ENCODE measurements at regions not wholly inside any gene's neighbourhood (a gene's known extent, or its start where the extent isn't known, plus 50 kb on each side); places are given as distances from the start of the nearest gene placed in this dataset.

GRCh38 chr2:120444691-120445240 lies 98.8 kb downstream of the INHBB start:
- H3K9me3 ChIP-seq (replicated peaks; ENCODE audit: control insufficient read depth, insufficient read depth, low read length) = no peaks in the 10 kb centered on the region; the same call in 2 of the 3 replicates
- no peak overlapping the region for H2AFZ ChIP-seq (ENCODE audit: control insufficient read depth, low read depth, low read length)
- CTCF ChIA-PET = no interaction called here
- H3K27ac ChIP-seq (ENCODE audit: control insufficient read depth, insufficient read depth) = no peak overlapping the region
- TF ChIP-seq KAT2A (conservative IDR thresholded peaks at IDR 0.05; ENCODE audit: control insufficient read depth, low read depth, low read length) (no peak), CUX1 (IDR thresholded peaks at IDR 0.05; ENCODE audit: insufficient replicate concordance, low read depth, low read length) (no peak), TCF3 (IDR thresholded peaks at IDR 0.05; ENCODE audit: borderline replicate concordance, insufficient read depth, low read depth, low read length) (no peak), ESRRA (IDR thresholded peaks at IDR 0.05; ENCODE audit: low read length) (no peak)
- H3K27me3 ChIP-seq (replicated peaks in 1 of 2; ENCODE audit: control insufficient read depth in 2 of 2, insufficient read depth in 2 of 2, low read length in 1 of 2) = peaks cover 12 to 14% of the 10 kb centered on the region in 2 experiments
- no peak for FAIRE-seq
- no peaks in the 10 kb centered on the region for H3K36me3 ChIP-seq (ENCODE audit: control insufficient read depth in 2 of 2, insufficient read depth in 2 of 2, low read length in 1 of 2)
- no peak overlapping the region for H3K4me3 ChIP-seq
- H4K20me1 ChIP-seq (ENCODE audit: control insufficient read depth, insufficient read depth) = no peaks in the 10 kb centered on the region
- ATAC-seq = no peak
- H3K9ac ChIP-seq (ENCODE audit: control insufficient read depth, insufficient read depth, low read length) = no peak overlapping the region
- DNase-seq (ENCODE audit: low read depth, low spot score) = no peak
- no peaks in the 10 kb centered on the region for H3K79me2 ChIP-seq (ENCODE audit: control insufficient read depth, insufficient read depth, low read length)
- POLR2A ChIA-PET = no interaction called here
- BruUV-seq (replicated peaks) = no TSS peak
- SMC1A ChIA-PET (ENCODE audit: uncharacterized antibody, unreplicated experiment) = no interaction called here
- in situ Hi-C loops (cut with MboI) (no loop called here), intact Hi-C loops (cut with micrococcal nuclease; ENCODE audit: unreplicated experiment) (no loop called here)
- 20% methylated on average over 9 of the region's 9 CpGs for WGBS (ENCODE audit: insufficient coverage, insufficient replicate concordance, low lambda C conversion rate, missing lambda C conversion rate)
- RAD21 ChIA-PET (ENCODE audit: unreplicated experiment) = no interaction called here
- no peak overlapping the region for H3K4me2 ChIP-seq (ENCODE audit: control insufficient read depth, insufficient read depth)
- no peaks in the 10 kb centered on the region for H3K4me1 ChIP-seq (ENCODE audit: control insufficient read depth, insufficient read depth, low read length)

All from GM12878 (cell line).